ENCODE measurements at regions not wholly inside any gene's neighbourhood (a gene's known extent, or its start where the extent isn't known, plus 50 kb on each side); places are given as distances from the start of the nearest gene placed in this dataset.

DNA sequence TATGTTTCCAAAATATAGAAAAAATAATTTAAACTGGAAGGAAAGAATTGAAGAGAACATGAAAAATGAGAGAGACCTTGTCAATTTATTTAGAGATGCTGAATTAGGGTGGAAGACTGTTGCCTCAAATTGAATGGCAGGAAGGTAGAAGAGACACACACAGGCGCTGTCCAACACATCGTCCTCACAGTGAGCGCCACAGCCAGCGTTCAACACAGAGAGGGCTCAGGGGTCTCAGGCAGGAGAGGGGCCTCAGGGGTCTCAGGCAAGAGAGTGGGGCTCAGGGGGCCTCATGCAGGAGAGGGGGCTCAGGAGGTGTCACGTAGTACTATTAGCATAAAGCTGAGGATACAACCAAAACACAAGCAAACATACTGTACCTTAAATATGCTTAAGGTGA lies 65.7 kb downstream of the TMEM18 start:
- no peak for DNase-seq

DNA sequence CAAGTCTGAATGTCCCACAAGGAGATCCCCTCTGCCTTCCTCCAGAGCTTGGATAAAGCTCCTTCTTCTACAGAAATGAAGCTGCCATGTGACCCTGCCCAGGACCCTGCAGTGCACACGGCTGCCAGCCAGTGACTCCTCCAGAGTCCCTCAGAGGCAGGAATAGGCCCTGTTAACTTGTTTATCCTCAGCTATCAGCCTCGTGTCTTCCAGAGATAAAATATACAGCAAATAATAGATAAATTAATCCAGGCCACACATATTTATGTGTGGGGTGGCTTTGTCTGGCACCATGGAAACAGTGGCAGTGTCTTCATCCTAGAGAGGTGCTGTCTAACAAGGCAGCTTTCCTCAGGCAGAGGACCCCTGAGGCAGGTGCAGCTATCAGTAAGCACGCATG lies 66.7 kb downstream of the TMEM18 start:
- no peak for DNase-seq

DNA sequence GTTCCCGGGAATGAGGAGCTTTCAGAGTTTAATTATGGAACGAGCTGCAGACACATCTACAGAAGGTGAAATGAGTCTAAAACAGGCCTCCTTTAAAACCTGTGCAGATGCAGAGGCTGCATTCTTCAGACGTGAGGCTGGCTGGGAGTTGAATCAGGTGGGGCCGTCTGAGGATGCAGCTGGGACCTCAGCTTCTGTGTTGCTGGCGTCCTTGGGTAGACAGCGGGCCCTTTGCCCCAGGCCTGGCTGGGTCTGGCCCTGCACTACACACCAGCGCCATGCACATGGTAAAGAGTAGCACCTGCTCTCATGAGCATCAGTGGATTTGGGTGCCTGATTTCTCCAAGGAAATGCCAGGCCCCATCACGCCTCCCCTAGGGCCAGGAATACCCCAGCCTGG lies 67.3 kb downstream of the TMEM18 start:
- DNase-seq: no peak

DNA sequence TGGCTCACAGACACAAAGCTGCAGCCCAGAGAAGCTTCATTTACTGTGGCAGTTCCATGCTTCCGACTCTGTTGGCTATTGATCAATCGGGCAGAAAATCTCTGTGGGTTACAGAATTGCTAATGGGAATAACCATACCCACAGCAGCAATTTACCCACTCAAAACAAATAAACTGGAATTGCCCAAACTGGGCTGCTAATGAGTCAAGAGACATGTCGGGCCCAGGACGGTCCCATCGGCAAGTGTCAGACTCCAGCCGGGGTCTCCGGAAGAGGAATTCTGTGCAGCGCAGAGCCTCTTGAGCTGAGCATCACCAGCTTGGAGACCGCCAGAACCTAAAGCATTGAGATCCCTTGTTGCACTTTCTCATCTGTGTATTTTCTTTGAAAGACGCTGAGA lies 67.8 kb downstream of the TMEM18 start:
- DNase-seq: no peak

DNA sequence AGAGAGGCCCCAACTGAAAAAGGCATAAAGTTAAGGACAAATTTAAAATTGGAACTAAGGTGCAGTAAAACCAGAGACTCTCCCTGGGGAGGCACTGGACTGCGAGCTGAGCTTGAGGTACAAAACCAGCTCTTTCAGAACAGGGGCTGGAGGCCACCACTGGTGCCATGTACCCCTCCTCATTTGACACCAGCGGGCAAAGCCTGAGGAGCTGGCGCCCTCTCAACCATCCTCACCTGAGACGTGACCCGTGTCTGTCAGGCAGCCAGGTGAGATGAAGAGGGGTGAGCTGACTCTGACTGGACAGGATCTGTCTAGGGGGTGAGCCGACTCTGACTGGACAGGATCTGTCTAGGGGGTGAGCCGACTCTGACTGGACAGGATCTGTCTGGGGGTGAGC lies 68.5 kb downstream of the TMEM18 start:
- no peak for DNase-seq

DNA sequence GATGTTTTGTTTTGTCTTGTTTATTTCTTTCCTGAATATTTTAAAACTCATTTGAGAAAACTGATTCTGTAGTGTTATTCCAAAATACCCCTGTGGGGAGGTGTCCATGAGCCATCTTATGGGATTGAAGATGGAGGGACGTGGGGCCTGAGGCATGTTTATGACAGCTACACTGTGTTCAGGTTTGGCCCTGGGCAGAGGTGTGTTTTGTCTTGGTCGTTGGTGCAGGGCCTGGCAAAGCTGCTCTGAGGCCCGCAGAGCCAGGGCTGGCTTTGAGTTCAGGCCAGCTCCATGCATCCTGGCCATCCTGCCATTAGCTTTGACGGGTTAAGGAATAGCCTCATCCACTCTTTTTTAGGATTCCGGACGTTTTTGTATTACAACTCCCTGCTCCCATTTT lies 68.9 kb downstream of the TMEM18 start:
- DNase-seq: no peak

DNA sequence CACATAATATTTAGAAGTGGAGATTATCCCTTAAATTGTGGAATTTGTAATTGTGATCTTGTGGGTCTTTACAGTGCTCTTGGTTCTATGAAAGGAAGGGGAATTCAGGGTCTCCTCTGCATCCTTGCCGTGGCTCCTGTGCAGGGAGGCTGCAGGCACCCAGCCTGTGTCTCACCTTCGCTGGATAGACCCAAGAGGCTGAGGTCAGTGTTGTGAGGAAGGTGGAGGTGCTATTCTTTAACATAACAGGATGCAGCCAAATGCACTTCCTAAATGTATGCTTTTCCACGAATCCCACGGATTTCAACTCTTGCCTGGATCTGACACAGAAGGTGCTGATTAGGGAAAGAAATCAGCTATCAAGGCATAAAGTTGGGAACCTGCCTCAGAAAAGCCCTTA lies 69.5 kb downstream of the TMEM18 start:
- DNase-seq: no peak

DNA sequence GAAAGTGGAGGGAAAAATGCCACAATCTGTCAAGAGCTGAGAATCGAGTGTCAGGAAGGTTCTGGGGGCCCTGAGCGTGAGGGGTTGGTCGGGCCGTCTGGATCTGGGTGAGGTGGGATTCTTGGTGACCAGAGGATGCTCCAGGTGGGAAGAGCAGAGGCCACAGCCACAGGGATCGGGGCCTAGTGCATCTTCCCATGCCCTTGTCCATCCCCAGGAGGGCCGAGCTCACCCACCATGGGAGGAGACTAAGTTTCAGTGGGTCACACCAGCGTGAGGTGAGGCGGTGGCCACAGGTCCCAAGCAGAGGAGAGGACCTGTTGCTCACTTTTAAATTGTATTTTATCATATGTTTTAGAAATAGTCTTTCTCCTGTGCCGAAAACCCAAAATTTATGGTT lies 70.0 kb downstream of the TMEM18 start:
- DNase-seq: no peak

DNA sequence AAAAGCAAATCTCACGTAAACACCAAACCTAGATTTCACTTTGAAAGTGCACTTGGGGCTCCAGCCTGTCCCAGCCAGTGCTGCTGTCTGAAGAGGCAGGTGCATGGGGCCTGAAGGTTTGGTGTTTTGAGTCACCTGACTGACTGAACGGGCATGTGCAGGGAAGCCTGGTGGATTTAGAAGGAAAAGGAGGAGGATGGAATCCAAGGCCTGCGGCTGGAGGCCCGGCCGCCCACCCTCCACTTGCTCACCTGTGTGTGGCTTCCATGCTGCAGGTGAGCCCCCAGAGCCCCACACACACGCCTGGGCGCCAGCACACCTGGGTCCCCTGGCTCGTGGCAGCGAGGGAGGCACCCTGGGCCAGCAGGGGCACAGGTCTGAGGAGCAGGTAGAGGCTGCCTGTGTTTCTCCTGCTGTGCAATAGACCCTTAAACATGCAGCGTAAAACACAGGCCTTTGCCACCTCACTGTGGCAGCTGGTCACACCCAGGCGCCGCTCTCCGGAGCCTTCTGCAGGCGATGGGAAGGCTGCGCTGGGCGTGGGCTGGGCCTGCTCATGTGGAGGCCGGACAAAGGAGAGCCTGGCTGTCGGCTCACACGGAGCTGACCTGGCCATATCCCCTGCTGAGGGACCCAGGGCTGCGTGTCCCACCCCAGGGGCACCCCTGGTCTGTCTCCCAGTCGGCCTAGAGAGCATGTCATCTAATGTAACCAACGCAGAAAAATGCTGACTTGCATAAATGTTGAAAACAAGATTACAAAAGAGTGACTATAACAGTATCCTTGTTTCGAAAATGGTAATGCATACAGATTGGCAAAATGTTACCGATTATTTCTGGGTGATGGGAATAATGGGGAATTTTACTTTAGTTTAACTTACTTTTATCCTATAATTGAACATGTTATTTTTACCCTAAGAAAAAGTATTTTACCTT lies 71.3 kb downstream of the TMEM18 start:
- DNase-seq: no peak

DNA sequence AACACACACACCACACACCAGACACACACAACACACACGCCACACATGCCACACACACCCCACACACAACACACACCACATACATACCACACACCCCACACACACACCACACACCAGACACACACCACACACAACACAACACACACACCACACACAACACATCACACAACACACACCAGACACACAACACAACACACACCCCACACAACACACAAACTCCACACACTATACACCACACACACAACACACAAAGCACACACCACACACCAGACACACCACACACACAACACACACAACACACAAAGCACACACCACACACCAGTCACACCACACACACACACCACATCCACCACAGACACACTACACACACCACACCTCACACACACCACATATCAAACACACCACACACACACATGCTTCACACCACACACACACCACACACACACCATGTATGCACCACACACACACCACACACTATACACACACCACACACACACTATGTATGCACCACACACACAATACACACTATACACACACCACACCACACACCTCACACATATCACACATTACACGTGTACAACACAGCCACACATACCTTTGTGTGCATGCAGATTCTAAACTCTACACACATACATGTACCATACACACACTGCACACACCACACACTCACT lies 72.2 kb downstream of the TMEM18 start:
- no peak for DNase-seq

DNA sequence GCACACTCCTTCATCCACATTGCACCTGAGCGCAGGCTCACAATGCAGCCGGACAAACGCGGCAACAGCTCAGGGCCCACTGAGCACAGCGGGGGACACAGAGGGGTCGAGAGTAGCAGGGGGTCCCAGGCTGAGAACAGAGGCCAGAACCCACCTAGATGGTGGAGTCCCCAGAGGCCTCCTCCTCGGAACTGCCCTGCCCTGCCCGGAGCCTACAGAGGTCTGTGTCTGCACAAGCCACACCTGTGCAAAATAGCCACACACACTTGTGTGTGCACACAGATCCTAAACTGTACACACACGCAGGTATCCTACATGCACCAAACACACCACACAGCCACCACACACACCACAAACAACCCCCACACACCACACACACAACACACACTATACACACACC lies 72.8 kb downstream of the TMEM18 start:
- DNase-seq: no peak

DNA sequence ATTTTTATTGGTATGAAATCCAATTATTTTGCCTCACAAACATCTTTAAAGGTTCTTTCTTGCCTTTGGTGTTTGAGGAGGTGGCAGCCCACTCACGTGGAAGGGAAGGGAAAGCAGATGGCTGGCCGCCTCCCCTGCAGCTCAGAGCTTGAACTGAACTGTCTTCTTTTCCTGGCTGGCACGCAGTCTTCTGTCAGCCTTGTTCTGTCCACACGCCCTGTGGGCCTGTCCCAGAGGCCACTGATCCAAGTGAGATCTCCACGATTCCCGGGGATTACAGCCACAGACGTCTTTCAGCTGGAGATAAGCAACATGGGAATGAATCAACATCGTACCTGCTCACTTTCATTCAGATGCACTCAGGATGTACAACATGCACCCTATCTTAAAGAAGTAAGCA lies 73.3 kb downstream of the TMEM18 start:
- no peak for DNase-seq

DNA sequence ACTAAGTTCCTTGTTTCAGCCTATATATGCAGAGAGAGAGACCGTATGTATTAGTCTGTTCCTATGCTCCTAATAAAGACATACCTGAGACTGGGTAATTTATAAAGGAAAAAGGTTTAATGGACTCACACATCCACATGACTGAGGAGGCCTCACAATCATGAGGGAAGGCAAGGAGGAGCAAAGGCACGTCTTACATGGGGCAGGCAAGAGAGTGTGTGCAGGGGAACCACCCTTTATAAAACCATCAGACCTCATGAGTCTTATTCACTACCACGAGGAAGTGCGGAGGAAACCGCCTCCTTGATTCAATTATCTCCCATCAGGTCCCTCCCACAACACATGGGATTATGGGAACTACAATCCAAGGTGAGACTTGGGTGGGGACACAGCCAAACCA lies 73.8 kb downstream of the TMEM18 start:
- DNase-seq: no peak

DNA sequence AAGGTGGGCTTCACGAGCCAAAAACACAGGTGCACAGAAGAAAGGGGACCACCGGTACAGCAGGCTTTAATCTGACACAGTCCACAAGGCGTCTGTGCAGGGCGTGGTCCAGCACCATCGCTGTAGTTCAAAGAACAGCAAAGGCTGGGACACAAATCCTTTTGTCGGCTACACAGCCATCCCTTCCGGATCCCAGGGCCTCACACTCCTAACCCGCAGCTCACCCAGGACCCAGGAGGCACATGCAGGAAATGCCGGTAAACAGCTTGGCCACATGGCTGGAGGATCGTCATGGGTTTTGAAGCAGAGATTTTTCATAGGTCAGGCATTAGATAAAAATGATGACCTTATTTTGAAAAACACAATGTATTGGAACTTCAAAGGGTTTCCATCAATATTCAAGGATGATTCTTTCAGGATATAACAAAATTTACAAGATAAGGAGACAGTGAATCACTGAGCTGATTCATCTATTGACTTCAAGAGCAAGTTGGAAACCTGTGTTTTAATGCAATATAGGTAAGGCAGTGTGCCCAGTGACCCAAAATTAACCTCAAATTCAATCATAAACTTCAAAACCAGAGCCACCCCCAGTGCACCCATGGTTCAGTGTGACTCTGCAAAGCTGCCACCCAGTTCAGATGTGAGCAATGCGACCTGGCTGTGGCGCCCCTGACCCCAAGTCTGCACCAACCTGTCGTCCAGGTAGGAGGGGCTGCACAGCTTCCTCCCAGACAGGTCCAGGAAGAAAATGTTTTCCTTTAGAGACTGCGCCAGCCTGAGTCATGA lies 74.4 kb downstream of the TMEM18 start:
- DNase-seq: no peak

DNA sequence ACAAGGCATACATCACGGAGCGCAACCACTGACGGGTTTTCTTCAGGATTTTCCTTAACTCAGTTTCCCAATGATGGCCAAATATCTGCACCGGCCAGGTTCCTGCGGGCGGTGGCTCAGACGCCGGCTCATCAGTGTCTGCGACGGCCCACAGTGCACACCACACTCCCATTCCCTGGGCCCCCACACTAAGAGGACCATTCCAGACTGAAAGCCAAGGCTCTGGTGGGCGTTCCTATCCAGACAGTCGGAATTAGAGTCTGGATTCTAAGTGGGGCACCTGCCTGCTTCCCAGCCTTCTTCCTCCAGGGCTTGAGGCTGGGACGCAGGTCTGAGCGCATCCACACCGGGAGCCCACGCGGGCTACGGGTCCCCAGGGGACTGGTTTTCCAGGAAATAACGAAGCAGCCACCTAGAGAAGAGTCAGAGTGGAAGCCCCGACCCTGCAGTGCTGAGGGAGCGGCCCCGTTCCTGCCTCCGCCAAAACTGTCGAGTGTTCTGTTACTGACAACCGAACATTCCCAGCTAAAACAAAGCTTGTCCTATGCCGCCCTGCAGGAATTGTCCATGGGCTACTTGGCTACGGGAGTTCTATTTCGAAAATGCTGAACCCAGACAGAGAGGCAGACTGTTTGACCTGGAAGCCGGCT lies 75.3 kb downstream of the TMEM18 start:
- no peak for DNase-seq

DNA sequence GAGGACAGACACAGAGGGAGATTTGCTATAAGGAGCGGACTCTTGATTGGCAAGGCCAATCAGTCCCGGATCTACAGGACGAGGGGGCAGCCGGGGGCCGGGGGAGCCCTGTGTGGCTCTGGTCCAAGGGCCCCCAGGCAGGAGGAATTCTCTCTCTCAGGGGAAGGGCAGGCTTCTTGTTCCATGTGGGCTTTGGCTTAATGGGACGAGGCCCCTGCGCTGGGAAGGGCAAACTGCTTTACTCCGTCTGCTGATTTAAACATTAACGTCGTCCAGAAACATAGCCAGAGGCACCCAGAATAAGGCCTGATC lies 75.9 kb downstream of the TMEM18 start:
- no peak for DNase-seq

DNA sequence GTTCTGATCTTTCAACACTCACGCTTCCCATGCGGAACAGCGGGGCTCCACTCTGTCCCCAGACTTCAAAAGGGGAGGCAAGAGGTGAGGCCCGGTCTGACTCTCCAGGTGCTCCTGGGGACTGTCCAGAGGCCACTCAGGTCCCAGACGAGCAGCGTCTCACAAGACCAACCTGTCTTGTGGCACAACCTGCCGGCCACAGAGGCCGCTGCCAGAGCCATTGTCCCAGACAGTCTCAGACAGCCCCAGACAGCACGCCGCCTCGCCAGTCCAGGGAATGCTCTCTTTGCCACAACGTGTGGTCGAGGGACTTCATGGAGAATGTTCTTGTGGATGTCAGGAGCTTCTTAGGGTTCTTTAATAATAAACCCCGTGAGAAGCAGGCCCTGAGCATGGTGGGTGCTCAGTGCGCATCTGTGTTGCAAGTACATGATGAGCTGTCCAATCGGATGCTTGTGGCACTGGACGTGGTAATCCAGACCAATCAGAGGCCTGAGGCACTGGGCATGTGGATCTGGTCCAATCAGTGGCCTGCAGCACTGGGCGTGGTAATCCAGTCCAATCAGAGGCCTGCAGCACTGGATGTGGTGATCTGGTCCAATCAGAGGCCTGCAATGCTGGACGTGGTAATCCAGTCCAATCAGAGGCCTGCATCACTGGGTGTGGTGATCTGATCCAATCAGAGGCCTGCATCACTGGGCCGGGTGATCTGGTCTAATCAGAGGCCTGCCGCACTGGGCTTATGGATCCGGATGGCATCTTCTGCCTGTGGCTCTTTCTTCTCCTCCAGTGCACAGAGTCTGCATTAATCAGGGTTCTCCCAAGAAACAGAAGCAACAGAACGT lies 76.4 kb downstream of the TMEM18 start:
- no peak for DNase-seq

DNA sequence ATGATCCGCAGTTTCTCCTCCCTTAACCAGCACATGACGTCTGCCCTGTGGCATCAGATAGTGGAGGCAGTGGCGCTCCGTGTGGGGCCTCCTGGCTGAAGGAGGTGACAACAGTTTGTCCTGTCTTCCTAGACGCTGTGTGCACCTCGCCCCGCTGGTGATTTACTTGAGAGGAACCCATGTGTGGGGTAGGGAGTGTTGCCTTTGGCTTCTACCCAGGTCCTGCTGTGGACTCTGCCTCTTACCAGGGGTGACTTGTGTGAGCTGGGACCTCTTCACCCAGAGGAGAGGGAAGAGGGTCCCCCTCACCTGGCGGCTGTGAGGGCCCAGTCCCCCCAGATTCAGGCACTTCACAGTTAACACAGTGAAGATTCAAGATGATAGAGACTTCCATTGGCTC lies 77.6 kb downstream of the TMEM18 start:
- no peak for DNase-seq

DNA sequence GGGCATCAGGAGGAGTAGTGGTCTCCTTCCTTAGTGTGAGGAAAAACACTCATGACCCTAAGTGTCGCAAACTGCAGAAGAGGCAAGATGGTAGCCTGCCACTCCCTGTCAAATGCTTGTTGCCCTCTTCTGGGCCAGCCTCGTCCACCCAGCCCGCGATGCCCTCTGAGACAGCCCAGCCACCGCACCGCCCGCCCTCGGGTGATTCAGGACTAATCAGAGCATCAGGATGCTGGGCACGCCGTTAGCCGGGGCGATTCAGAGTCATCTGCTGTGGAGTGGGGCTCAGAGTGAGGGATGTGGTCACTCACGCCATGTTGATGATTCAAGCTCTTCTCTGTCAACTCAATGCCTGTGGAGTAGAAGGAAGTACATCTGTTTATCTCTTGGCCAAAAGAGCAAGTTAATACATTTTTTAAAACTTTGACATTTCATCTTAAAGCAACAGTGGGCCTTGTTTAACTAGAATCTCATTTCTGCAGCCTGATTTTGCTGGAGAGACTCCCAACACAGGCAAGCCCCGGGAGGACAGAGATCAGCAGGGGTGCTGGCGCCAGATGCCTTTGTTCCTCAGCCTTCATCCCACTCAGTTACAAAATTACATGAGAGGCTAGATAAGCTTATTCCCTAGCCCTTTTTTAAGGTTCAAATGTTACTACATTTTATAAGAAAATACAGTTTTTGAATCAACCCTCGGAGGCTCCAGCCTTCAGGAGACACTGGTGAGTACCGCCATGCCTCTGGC lies 79.0 kb downstream of the TMEM18 start:
- DNase-seq: no peak

DNA sequence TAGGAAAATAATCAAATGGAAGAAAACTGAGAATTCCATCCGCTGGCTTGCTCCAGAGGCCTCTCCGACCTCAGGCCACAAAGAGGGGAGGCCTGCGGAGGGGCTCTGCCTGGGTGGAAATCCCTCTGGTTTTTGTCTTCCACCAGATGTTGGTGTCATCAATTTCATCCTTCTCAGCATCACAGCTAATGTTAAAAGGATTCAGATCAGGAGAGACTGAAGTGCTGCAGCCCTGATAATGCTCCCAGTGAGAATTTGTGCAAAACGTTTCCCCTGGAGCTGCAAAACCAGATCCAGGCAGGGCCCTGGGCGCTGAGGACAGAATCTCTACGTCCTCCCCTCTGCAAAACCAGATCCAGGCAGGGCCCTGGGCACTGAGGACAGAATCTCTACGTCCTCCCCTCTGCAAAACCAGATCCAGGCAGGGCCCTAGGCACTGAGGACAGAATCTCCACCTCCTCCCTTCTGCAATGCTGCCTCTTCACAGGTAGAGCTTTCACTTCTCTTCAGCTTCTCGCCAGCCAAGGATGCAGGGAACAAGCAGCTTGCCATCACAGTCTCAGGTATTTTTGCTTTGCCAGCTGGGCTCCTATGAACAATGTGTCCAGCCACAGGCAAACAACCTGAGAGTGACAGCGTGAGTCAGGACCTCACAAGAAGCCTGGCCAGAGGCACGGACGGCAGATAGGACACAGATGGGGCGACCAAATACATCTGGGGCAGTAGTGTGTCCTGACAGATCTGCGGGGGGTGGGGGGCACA lies 81.2 kb downstream of the TMEM18 start:
- DNase-seq: no peak

Data from NCI-H526 treated with DMSO at 0.1 percent for 48 hours (cell line).